Motor neuron (in vitro differentiated cells): ENCODE measurements at regions not wholly inside any gene's neighbourhood (a gene's known extent, or its start where the extent isn't known, plus 50 kb on each side); places are given as distances from the start of the nearest gene placed in this dataset.
"Not testable (repeated sequence)": the region's sequence is repeated elsewhere in the genome, so short reads cannot be mapped to it uniquely, and the experiment has no call there.

Experiments
- ATAC-seq, 8 experiments: fragments of 200-7000 bp; cut with Tn5 transposase; replicated peaks in 6 of 8; 2 replicates each; pipeline ENCODE4 v1.8.0; 2021; ENCODE audit warnings: mild to moderate bottlenecking in 8 of 8, moderate library complexity in 8 of 8
- H3K27ac ChIP-seq, 2 donors: fragments of 250-450 bp; sonication (Bioruptor Pico); 2 replicates each; pipeline ENCODE4 v1.9.0; 2021; ENCODE audit warnings: antibody characterized with exemption in 2 of 2, mild to moderate bottlenecking in 2 of 2, moderate library complexity in 1 of 2
- H3K4me1 ChIP-seq, 2 donors: fragments of 250-450 bp; sonication (Bioruptor Pico); replicated peaks in 1 of 2; 2 replicates each; pipeline ENCODE4 v1.6.1; 2021; ENCODE audit warnings: antibody characterized with exemption in 2 of 2, mild to moderate bottlenecking in 2 of 2, moderate library complexity in 1 of 2
- H3K4me3 ChIP-seq, 5 donors: fragments of 250-450 bp; sonication (Bioruptor Pico); 2 replicates each; pipeline ENCODE4 v1.9.0; 2021; ENCODE audit warnings: antibody characterized with exemption in 5 of 5, mild to moderate bottlenecking in 5 of 5, moderate library complexity in 4 of 5
- WGBS, 10 experiments: fragments of 450-650 bp; shearing (Covaris generic); methylation state at CpG; one replicate each; pipeline ENCODE4 v1.0.0; 2022; 5-methylcytosine and 5-hydroxymethylcytosine counted together
- in situ Hi-C, 9 experiments: fragments of 400-800 bp; cut with MboI; loops; one replicate each; pipeline ENCODE4 v1.15.0; 2021; ENCODE audit warnings: low sequenced_read_pairs in 9 of 9, low pct_unique_long_range_greater_than_20kb in 2 of 9; ENCODE audit not compliant: unreplicated experiment in 9 of 9

DNA sequence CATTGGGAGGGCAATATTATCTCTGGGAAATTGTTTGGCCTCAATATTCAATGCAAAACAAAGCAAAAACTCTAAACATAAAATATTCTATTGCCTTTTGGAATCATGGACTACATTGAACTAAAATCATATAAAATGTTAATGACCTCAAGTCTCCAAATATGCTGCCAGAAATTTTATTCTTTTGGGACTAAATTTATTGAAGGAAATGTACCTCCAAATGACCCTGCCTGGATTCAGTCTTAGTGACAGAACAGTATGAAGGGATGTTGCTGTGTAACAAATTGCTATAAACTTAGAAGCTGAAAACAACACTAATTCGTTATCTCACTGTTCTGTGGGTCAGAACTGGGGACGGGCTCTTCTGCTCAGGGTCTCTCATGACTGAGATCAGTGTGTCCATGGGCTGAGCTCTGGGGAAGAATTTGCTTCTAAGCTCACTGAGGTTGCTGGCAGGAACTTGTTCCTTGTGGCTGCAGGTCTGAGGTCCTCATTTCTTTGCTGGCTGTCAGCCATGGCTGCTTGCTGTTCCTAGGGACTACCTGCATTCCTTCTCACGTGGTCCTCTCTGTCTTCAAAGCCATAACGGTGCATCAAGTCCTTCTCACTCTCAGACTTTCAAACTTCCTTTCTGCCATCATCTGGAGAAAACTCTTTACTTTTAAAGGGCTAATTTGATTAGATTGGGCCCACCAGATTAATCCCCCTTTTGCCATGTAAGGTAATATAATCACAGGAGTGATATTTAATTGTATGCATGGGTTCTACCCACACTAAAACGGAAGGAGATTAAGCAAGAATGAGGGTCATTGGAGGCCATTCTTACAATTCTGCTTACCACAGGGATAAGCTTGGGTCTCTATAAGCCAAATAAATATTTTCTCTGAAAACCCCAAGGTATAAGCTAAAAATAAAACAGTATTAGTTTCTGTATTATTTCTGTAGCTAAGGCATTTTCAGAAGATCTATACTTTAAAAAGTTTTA is 149.0 kb downstream of the ADCYAP1 start:
- ATAC-seq, result peak in 1 of 8 experiments; percentile 24
- Histone ChIP-seq H3K4me1 (no peaks in the 10 kb centered on the region), H3K4me3 (no peak overlapping the region), H3K27ac (no peak overlapping the region)
- 0 to 87% (median 63%) methylated on average over 1 to 5 of the region's 5 CpGs for WGBS, 10 experiments
- in situ Hi-C loops, result no loop called here

DNA sequence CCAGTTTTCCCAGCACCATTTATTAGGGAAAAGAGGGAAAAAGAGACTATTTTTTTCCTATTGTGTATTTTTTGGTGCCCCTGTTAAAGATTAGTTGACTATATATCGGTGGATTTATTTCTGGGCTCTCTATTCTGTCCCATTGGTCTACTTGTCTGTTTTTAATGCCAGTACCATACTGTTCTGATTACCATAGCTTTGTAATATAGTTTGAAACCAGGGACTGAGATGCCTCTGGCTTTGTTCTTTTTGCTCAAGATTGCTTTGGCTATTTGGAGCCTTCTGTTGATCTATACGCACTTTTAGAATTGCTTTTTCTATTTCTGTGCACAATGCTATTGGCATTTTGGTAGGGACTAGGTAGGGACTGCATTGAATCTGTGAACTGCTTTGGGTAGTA is 151.7 kb downstream of the ADCYAP1 start:
- Histone ChIP-seq H3K27ac (no peak overlapping the region), H3K4me3 (no peak overlapping the region), H3K4me1 (no peaks in the 10 kb centered on the region)
- 0 to 100% (median 72%) methylated on average over 1 to 2 of the region's 2 CpGs; no CpG with 5 or more reads in 1 of the 10 experiments for WGBS, 10 experiments
- ATAC-seq, result no peak
- in situ Hi-C loops, result no loop called here

DNA sequence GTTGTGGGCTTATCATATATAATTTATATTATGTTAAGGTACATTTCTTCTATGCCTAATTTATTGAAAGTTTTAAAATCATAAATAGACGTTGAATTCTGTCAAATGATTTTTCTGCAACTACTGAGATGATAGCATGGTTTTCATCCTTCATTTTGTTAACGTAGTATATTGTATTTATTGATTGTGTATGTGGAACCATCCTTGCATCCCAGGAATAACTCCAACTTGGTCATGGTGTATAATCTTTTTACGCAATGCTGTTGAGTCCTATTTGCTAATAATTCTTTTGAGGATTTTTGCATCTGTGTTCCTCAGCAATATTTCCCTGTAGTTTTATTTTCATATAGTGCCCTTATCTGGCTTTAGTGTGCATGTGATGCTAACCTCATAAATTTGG is 152.7 kb downstream of the ADCYAP1 start:
- ATAC-seq, result no peak
- 6 to 100% (median 81%) methylated on average over 1 to 3 of the region's 3 CpGs for WGBS, 10 experiments
- Histone ChIP-seq H3K4me3 (no peak overlapping the region), H3K4me1 (no peaks in the 10 kb centered on the region), H3K27ac (no peak overlapping the region)
- in situ Hi-C loops, result no loop called here

DNA sequence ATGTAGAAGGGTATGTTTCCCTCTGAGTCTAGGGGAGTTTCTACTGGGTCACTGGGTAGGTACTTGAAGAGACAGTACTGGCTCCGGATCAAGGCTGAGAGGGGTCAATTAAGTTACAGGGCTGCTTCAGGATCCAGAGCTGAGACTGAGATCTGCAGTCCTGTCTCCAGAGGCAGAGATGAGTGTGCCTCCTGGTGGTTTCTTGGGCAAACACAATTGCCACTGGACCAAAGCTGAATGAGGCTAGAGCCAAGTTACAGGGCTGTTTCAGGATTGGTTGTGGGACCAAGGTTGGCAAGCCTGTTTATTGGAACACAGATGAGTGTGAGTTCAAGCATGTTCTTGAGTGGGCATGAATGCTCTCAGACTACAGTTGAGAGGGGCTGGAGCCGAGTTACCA is 157.9 kb downstream of the ADCYAP1 start:
- in situ Hi-C loops, result no loop called here
- no peak overlapping the region for H3K27ac ChIP-seq
- WGBS, 10 experiments, result 83 to 100% methylated on average over 1 to 2 of the region's 2 CpGs; no CpG with 5 or more reads in 8 of the 10 experiments
- ATAC-seq, result no peak
- no peaks in the 10 kb centered on the region for H3K4me1 ChIP-seq
- H3K4me3 ChIP-seq, result no peak overlapping the region

DNA sequence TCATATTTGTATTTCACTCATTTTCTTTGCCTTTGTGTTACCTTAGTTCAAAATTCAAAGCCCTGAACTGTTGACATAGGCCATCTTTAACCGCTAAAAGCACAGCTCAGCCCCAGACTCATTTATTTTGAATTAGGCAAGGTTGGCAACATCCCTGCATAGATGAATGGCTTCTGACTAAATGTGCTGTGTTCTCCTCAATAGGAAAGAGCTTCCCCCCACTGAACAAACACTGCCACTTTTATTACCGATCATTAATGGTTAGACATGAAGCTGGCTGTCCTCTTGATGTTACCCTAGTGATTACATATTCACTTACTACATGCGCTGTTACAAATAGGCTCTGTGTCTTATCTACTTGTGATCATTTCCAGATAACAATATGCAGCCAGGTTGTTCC is 170.7 kb downstream of the ADCYAP1 start:
- in situ Hi-C loops, result no loop called here
- H3K27ac ChIP-seq, result no peak overlapping the region
- ATAC-seq, result peak in 3 of 8 experiments; percentile 47 to 96 (median 70)
- no peaks in the 10 kb centered on the region for H3K4me1 ChIP-seq
- 0 to 70% (median 47%) methylated on average over 1 to 3 of the region's 3 CpGs; no CpG with 5 or more reads in 1 of the 10 experiments for WGBS, 10 experiments
- H3K4me3 ChIP-seq, result no peak overlapping the region

DNA sequence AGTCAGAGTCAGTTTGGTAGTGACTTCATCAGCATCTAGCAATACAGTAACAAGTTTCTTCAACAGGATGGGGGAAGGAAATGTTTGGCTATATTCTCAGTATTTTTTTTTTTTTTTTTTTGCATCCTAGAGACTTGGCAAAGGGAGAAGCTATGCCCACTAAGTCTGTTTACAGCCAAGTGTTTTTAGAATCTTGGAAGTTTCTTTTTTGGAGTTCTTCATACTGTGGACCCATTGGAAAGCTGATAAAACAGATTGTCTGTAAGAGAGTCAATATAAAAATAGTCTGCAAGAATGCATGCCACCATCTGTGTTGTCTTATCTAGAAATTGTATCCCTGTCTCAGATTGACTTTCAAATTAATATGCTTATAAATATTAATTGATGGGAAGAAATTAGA is 171.2 kb downstream of the ADCYAP1 start:
- Histone ChIP-seq H3K4me3 (no peak overlapping the region), H3K4me1 (no peaks in the 10 kb centered on the region), H3K27ac (no peak overlapping the region)
- ATAC-seq, result no peak
- in situ Hi-C loops, result no loop called here

DNA sequence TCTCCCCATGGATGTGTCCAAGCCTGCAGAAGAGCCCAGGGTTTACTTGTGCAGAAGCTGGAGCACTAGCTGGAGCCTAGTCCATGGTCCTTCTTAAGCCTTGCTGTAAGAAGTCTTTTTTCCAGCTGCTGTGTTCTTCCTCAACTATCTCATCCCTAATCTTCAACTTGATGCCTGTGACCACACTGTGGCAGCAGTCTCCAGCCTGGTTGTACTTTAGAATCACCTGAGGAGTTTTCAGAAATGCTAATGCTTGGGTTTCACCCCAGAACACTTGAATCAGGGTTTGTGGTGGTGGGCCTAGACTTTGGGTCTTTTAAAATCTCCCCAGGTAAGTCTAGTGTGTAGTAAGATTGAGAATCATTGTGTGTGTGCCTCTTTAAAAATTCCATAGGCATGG is 173.6 kb downstream of the ADCYAP1 start:
- no peak for ATAC-seq

DNA sequence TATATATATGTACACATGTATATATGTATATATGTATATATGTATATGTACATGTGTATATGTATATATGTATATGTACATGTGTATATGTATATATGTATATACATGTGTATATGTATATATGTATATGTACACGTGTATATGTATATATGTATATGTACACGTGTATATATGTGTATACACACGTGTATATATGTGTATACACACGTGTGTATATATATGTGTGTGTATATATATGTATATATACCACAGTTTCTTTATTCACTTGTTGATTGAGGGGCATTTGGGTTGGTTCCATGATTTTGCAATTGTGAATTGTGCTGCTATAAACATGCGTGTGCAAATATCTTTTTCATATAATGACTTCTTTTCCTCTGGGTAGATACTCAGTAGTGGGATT is 179.0 kb downstream of the ADCYAP1 start:
- in situ Hi-C loops, H3K27ac ChIP-seq, ATAC-seq, H3K4me3 ChIP-seq, H3K4me1 ChIP-seq: not testable (repeated sequence)
- WGBS, 10 experiments, result 10 to 100% (median 60%) methylated on average over 1 to 5 of the region's 5 CpGs; no CpG with 5 or more reads in 5 of the 10 experiments

More for the DNA sequence above, 173.6 kb downstream of the ADCYAP1 start:
- in situ Hi-C loops, result no loop called here
- no peak overlapping the region for H3K27ac ChIP-seq
- no peak overlapping the region for H3K4me3 ChIP-seq
- H3K4me1 ChIP-seq, result no peaks in the 10 kb centered on the region

DNA sequence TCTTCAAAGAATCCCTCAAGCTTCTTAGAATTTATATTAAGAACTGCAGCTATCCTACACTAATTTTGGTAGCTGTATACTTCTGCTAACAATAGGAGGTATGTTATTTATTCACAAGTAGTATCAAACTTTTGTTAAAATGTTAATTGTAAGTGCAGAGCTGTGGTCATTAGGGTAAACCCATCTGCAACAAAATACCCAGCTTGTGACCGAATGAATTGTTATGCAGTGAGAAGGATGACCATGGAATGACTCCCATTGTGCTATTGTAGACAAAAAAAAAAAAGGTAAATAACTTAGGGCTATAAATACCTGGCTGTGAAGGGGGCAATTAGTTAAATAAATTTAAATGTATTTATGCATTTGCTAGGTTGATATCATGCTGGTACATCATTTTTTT is 186.1 kb downstream of the ADCYAP1 start:
- no peak overlapping the region for H3K4me3 ChIP-seq
- H3K4me1 ChIP-seq, result no peaks in the 10 kb centered on the region
- 0 to 38% (median 14%) methylated on average over 1 of the region's 1 CpG; no CpG with 5 or more reads in 1 of the 10 experiments for WGBS, 10 experiments
- no peak for ATAC-seq
- in situ Hi-C loops, result no loop called here
- no peak overlapping the region for H3K27ac ChIP-seq

DNA sequence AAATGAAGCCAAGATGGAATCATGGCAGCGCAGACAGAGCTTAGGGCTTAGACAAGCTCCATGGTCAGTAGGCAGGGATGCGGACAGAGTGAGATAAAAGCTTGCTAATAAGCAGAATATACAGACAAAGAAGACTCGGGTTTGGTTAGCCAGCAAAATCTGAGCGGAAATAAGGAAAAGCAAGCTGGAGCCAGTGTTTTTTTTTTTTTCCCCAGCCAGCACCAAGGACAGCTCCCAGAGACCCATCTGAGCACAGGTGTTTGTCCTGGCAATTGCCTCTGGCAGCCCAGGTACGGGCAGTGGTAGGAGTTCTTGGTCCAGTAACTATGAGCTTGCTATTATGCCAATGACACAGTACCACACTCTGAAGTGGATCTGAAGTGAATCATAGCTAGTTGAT is 187.6 kb downstream of the ADCYAP1 start:
- no peak for ATAC-seq
- in situ Hi-C loops, result no loop called here
- Histone ChIP-seq H3K4me3 (no peak overlapping the region), H3K4me1 (no peaks in the 10 kb centered on the region), H3K27ac (no peak overlapping the region)
- 0 to 100% (median 83%) methylated on average over 1 to 5 of the region's 5 CpGs; no CpG with 5 or more reads in 2 of the 10 experiments for WGBS, 10 experiments

DNA sequence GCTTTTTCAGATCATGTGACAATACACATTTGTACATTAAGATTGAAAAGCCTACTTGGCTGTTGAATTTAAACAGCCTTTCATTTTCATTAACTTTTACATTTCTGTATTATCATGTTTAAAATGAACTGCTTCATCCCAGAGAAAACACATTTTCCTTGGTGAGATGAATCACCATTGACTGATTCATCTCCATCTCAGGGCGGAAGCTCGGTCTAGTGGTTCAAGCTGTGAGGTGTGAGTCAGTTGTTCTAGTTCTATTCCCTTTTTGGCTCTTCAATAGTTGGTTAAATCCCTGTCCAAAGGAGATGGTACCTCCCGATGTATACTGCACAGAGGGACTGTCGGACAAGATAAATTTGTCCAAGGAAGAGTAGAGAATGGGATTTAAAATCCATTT is 189.7 kb downstream of the ADCYAP1 start:
- no peaks in the 10 kb centered on the region for H3K4me1 ChIP-seq
- WGBS, 10 experiments, result 0 to 86% (median 81%) methylated on average over 1 to 4 of the region's 4 CpGs
- H3K4me3 ChIP-seq, result no peak overlapping the region
- H3K27ac ChIP-seq, result no peak overlapping the region
- in situ Hi-C loops, result no loop called here
- ATAC-seq, result peak in 1 of 8 experiments; percentile 59

DNA sequence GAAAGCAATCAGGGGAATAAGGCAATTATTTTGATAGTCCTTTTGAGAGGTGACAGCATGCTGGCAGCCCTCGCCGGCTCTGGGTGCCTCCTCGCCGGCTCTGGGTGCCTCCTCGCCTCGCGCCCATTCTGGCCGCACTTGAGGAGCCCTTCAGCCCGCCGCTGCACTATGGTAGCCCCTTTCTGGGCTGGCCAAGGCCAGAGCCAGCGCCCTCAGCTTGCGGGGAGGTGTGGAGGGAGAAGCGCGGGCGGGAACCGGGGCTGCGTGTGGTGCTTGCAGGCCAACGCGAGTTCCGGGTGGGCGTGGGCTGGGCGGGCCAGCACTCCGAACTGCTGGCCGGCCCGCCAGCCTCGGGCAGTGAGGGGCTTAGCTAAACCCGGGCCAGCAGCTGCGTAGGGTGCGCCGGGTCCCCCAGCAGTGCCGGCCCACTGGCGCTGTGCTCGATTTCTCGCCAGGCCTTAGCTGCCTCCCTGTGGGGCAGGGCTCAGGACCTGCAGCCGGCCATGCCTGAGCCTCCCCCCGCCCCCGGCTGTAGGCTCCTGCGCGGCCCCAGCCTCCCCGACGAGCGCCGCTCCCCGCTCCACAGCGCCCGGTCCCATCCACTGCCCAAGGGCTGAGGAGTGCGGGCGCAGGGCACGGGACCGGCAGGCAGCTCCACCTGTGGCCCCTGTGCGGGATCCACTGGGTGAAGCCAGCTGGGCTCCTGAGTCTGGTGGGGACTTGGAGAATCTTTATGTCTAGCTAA is 193.5 kb downstream of the ADCYAP1 start:
- in situ Hi-C loops, H3K4me1 ChIP-seq, H3K4me3 ChIP-seq, H3K27ac ChIP-seq, ATAC-seq: not testable (repeated sequence)
- WGBS, 10 experiments, result 97 to 98% methylated on average over 6 to 10 of the region's 51 CpGs; no CpG with 5 or more reads in 8 of the 10 experiments

DNA sequence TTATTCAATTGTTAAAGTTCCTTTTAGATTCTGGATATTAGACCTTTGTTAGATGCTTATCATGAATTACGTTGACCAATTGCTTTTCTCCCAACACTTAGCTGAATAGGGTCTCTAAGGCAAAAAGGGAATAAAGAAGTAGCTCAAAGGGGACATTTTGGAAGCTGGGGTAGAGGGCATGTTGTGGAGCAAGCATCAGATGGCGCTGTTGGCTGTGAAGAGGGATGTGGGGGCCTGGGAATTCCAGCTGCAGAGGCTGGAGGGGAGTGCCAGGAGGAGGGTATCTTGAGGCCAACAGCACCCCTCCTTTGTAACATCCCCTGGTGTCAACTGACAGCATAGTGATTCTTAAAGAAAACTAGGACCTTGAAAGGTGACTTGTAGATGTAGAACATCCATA is 198.2 kb downstream of the ADCYAP1 start:
- no peak for ATAC-seq

More for the DNA sequence above, 198.2 kb downstream of the ADCYAP1 start:
- H3K4me3 ChIP-seq, result no peak overlapping the region
- no peak overlapping the region for H3K27ac ChIP-seq
- in situ Hi-C loops, result no loop called here
- WGBS, 10 experiments, result 0 to 100% (median 86%) methylated on average over 1 to 2 of the region's 2 CpGs; no CpG with 5 or more reads in 5 of the 10 experiments
- peaks cover 11 to 13% of the 10 kb centered on the region in 2 donors for H3K4me1 ChIP-seq
